Coronary artery (tissue), 2 donors: ENCODE measurements at regions not wholly inside any gene's neighbourhood (a gene's known extent, or its start where the extent isn't known, plus 50 kb on each side); places are given as distances from the start of the nearest gene placed in this dataset.

ENCODE experiments used
- DNase-seq: peaks from one replicate; pipeline ENCODE4 v3.0.0-alpha.2; 2017; ENCODE audit warnings: low spot score
- H3K27ac ChIP-seq, 2 donors: fragments of 200-600 bp; sonication (generic); one replicate each; pipeline ENCODE4 v1.5.1; 2016 to 2019
- H3K4me3 ChIP-seq: fragments of 200-600 bp; sonication (generic); 2 replicates; pipeline ENCODE4 v1.5.1; 2016; ENCODE audit warnings: mild to moderate bottlenecking, moderate library complexity
- CTCF ChIP-seq: fragments of 200-600 bp; sonication (generic); IDR thresholded peaks from one replicate; pipeline ENCODE4 v1.5.1; 2019; ENCODE audit warnings: antibody characterized with exemption

DNA sequence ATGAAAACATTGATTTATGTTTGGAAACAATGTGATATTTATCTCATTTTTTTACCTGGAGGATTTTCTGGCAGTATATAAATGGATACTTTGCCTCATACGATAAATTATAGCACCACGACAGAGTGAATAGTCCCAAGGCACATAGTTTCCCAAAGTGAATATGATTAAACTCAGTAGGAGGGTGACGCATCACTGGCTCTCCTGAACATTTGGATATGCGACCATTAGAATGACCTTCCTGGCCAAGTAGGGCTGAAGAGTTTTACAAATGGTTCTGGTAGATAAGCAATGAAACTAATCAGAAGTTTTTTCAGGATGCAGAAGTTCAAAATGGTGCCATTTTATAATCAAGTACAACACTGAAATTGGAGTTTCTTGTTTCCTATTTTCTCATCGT lies 397.7 kb downstream of the AASDHPPT start:
- no peak for TF ChIP-seq CTCF
- no peak for DNase-seq
- H3K4me3 ChIP-seq: no peak overlapping the region
- no peak overlapping the region for H3K27ac ChIP-seq

- H3K4me3 ChIP-seq: no peak overlapping the region
- no peak for DNase-seq
- no peak overlapping the region for H3K27ac ChIP-seq
- TF ChIP-seq CTCF: no peak
Measured at GRCh38 chr11:106477776-106478175, 400.3 kb downstream of the AASDHPPT start.

- H3K4me3 ChIP-seq: no peak overlapping the region
- TF ChIP-seq CTCF: no peak
- no peak for DNase-seq
Measured at GRCh38 chr11:106479646-106480045, 402.2 kb downstream of the AASDHPPT start.

DNA sequence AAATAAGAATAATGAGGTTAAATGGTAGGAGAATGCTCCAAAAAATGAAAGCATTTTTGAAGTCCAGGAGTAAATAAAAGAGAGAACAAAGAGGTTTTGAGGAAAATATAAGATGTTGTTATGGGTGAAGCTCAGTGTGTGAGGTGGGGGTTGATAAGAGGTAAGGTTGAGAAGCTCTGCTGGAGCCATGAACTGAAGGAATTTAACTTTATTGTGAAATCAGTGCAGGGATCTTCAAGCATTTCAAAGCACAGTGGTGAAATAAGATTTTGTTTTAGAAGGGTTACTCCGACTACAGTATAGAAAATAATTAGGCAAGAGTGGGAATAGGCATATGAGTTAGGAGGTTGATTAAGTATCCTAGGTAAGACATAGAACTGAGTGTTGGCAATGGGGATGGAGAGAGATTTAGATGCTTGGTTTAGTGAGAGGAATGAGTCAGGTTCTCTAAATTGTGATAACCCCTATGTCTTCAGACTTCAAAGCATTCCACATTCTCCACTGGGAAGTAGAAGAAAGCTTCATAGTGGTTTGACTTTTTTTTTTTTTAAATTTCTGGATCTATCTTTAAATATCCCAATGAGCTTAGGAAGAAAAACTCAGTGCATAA lies 403.2 kb downstream of the AASDHPPT start:
- H3K27ac ChIP-seq: no peak overlapping the region
- no peak overlapping the region for H3K4me3 ChIP-seq
- TF ChIP-seq CTCF: no peak
- no peak for DNase-seq

More at GRCh38 chr11:106479646-106480045, 402.2 kb downstream of the AASDHPPT start:
- H3K27ac ChIP-seq: no peak overlapping the region

- DNase-seq: no peak
- TF ChIP-seq CTCF: no peak
- H3K4me3 ChIP-seq: no peak overlapping the region
- no peak overlapping the region for H3K27ac ChIP-seq
Measured at GRCh38 chr11:106482917-106483785, 405.7 kb downstream of the AASDHPPT start.

GRCh38 chr11:106491751-106492150 lies 414.3 kb downstream of the AASDHPPT start:
- DNase-seq: no peak
- no peak overlapping the region for H3K27ac ChIP-seq
- no peak for TF ChIP-seq CTCF
- no peak overlapping the region for H3K4me3 ChIP-seq

DNA sequence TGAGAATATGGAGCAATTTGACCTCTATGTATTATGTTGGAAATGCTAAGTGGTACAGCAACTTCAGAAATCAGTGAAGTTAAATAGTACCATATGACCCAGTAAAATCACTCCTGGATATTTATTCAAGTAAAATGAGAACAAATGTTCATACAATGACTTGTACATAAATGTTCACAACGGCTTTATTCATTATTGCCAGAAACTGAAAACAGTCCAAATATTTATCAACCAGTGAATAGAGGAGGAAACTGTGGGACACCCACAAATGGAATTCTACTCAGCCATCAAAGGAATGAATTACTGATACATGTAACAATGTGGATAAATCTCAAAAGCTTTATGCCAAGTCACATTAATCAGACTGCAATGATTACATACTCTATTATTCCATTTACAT lies 416.3 kb downstream of the AASDHPPT start:
- Histone ChIP-seq H3K27ac (no peak overlapping the region), H3K4me3 (no peak overlapping the region)
- no peak for TF ChIP-seq CTCF
- no peak for DNase-seq
